GM13976 (cell line): ENCODE measurements at regions not wholly inside any gene's neighbourhood (a gene's known extent, or its start where the extent isn't known, plus 50 kb on each side); places are given as distances from the start of the nearest gene placed in this dataset.

Experiments used
- DNase-seq: peaks from one replicate; pipeline ENCODE4 v3.0.0; 2012; ENCODE audit warnings: low spot score
- in situ Hi-C: fragments of 300-500 bp; cut with MboI; formaldehyde crosslinking; loops from one replicate; pipeline ENCODE4 v1.12.0; 2022; ENCODE audit warnings: low sequenced_read_pairs, mixed read lengths, inconsistent platforms; ENCODE audit not compliant: unreplicated experiment
- TF ChIP-seq, protein P1 (sequence below): IDR thresholded peaks from 2 replicates; pipeline ENCODE4 v1.5.1; 2012; ENCODE audit warnings: borderline replicate concordance, mild to moderate bottlenecking; ENCODE audit not compliant: insufficient read depth; ENCODE audit errors: extremely low read depth, missing control alignments, control extremely low read depth

DNA sequence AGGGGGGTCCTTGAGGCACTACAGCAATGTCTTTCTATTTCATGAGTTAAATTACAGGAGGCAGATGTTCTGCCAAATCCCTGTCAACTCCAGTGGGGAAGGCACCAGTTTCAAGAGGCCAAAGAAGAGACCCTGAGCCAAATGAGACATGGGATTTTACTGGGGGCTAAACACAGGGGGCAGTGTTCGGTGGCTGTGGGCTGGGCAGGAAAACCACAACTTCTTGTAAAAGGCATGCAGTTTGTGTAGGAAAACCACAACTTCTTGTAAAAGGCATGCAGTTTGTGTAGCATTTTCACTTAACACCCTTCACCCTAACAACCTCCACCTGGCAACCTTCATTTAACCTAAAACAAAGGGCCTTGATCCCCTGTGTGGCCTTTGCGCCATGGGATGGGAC is 61.0 kb downstream of the POLR2M start:
- TF ChIP-seq, protein P1, sequence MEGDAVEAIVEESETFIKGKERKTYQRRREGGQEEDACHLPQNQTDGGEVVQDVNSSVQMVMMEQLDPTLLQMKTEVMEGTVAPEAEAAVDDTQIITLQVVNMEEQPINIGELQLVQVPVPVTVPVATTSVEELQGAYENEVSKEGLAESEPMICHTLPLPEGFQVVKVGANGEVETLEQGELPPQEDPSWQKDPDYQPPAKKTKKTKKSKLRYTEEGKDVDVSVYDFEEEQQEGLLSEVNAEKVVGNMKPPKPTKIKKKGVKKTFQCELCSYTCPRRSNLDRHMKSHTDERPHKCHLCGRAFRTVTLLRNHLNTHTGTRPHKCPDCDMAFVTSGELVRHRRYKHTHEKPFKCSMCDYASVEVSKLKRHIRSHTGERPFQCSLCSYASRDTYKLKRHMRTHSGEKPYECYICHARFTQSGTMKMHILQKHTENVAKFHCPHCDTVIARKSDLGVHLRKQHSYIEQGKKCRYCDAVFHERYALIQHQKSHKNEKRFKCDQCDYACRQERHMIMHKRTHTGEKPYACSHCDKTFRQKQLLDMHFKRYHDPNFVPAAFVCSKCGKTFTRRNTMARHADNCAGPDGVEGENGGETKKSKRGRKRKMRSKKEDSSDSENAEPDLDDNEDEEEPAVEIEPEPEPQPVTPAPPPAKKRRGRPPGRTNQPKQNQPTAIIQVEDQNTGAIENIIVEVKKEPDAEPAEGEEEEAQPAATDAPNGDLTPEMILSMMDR, result no peak
- in situ Hi-C loops, result no loop called here
- DNase-seq, result no peak

DNA sequence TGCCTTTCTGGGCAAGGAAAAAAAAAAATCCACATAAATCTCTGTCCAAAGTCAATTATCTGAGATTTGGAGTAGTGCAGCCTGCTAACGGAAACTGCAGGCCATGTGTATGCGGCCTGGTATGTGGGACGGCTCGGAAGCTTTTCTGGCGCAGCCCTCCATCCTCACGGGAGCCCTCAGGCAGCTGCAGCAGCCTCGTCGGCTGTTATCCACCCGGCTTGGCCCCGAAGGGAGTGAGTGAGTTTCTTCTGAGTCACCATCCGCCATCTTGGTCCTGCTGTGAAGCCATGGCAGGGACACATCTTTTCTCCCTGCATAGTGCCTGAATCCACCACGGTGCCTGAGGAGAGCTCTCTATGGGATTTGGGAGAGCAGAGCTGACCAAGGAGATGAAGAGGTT is 62.8 kb downstream of the POLR2M start:
- TF ChIP-seq, protein P1, result no peak
- in situ Hi-C loops, result no loop called here
- DNase-seq, result no peak

DNA sequence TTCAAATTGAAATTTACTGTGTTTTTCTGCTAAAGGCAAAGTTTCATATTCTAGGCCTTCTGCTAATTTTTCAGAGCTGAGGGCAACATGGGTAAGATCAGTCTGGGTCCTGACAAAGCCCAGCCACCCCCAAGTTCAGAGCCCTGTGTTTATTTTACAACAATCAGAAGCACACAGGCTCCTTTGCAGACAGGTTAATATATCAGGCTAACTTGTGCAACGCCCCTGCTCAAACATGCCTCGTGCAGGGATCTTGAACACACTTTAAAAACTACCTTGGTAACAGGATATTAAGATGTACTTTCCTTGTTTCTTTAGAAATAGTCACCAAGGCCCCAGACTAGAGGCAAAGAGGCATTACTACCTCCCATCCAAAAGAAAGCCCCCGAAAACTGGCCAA is 64.0 kb downstream of the POLR2M start:
- no peak for DNase-seq
- TF ChIP-seq, protein P1, result no peak
- in situ Hi-C loops, result no loop called here

DNA sequence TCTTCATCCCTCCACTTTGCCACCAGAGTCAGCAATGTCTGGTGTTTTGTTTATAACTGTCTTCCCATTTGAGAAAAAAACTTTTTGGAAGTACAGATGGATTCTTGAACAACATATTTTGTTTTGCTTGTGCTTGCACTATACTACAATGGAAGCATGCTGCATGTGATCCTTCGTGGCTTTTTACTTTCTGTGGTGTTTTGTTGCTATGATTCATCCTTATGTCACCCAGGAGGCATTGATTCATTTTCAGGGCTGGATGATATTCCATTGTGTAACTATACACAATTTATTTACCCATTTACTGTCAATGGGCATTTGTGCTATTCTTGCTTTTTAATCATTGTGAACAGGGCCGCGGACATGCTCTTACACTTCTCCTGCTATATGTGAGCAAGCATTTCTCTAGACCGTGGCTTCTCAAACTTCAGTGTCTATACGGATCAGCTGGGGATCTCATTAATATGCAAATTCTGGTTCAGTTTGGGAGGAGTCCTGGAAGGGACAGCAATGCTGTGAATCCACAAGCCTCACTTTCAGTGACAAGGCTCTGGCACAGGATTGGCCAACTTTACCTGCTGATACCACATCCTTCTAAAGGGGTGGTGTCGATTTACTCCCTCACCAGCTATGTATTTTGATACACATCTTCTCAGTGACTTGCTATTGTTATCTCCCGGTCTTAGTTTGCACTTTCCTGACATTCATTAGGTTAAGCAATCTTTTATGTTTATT is 65.9 kb downstream of the POLR2M start:
- TF ChIP-seq, protein P1, result no peak
- in situ Hi-C loops, result no loop called here
- DNase-seq, result no peak

DNA sequence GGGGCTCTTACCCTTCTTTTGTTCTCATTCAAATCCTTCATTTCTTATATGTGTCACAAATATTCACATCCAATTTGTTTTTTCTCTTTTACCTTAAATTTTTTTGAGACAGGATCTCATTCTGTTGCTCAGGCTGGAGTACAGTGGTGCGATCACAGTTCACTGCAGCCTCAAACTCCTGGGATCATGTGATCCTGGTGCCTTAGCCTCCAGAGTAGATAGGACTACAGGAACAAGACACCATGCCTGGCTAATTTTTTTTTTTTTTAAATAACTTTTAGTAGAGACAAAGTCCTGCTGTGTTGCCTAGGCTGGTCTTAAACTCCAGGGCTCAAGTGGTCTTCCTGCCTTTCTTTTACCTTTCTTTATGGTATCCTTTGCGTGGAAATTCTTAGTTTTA is 66.5 kb downstream of the POLR2M start:
- TF ChIP-seq, protein P1, result no peak
- DNase-seq, result no peak
- in situ Hi-C loops, result no loop called here

DNA sequence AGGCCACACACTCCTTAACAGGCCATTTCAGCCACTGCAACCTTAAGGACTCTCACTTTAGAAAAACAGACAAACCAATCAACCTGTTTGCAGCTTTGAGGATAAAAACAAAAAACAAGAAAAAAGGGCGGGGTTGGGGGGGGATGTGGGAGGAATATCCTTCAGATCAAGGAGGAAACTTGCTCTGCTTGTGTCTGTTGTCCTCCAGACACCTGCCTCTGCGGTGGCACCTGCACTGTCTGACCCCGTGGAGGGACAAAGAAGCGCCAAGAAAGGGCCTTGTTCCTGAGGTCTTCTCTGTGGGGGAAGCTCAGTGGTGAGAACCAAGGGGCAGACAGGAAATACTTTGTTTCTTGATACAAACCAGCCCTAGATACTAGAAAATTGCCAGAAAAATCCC is 70.5 kb downstream of the POLR2M start:
- no peak for DNase-seq
- TF ChIP-seq, protein P1, result no peak
- in situ Hi-C loops, result no loop called here
